ENCODE measurements at regions not wholly inside any gene's neighbourhood (a gene's known extent, or its start where the extent isn't known, plus 50 kb on each side); places are given as distances from the start of the nearest gene placed in this dataset.
A peak's percentile ranks its signal among the peaks of the same experiment; 100 is the strongest.

DNA sequence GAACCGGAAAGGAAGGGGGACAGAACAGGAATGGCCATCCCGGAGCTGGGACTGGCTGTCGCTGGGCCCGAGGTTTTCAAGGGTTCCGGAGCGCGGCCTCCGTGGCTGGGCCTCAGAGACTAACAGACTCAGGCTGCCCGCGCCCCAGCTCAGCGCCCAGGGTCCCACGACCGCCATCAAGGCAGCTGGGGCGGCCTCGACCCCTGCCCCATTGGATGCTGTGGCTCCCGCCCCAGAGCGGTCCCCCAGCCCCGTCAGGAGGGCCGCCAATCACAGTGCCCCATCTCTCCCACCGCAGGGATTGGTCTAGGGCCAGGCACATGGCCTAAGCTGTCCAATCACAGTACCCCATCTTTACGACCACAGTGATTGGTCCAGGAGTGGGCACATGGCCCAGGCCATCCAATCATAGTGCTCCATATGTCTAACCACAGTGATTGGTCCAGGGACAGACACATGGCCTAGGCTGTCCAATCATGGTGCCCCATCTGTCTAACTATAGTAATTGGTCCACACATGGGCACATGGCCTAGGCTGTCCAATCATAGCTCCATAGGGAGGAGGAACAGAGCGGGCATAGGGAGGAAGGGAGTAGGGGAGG, 105.3 kb upstream of the NKX1-1 start:
- peak; percentile 69 for DNase-seq (ENCODE audit: low spot score)

DNA sequence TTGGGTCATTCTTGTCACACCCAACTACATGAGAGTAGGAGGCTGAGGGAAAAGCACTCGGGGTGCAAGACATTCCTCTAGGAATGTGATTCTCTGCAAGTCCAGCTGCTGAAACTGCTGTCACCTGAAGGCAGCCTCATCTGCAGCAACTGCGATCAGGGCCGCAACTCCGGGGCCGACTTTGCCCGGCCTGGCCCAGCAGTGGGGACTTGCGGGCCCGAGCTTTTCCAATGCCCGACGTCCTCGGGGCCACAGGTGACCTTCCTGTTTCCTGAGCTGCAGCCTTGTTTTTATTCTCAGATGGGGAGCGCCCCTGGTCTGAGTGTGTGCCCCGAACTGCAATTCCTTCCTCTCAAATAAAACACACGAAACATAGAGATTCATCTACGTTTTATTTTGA, 104.7 kb upstream of the NKX1-1 start:
- no peak for DNase-seq (ENCODE audit: low spot score)

DNA sequence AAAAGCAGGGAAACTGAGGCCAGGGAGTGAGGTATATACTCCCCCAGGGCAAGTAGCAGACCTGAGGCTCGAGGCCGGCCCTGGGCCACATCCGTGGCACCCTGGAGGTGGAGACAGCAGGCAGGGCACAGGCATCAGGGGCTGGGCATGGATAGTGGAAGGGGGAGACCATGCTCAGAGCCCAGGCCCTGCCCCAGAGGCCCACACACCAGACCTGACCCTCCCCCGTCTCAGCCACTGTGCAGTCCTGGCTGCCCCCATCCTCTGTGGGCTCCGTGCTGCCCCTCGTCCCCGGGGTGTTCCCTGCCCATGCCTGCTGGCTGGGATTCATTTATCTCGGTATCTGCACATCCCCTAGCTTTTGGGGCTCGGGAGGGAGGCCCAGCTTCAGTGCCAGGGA, 103.1 kb upstream of the NKX1-1 start:
- DNase-seq (ENCODE audit: low spot score) = no peak

DNA sequence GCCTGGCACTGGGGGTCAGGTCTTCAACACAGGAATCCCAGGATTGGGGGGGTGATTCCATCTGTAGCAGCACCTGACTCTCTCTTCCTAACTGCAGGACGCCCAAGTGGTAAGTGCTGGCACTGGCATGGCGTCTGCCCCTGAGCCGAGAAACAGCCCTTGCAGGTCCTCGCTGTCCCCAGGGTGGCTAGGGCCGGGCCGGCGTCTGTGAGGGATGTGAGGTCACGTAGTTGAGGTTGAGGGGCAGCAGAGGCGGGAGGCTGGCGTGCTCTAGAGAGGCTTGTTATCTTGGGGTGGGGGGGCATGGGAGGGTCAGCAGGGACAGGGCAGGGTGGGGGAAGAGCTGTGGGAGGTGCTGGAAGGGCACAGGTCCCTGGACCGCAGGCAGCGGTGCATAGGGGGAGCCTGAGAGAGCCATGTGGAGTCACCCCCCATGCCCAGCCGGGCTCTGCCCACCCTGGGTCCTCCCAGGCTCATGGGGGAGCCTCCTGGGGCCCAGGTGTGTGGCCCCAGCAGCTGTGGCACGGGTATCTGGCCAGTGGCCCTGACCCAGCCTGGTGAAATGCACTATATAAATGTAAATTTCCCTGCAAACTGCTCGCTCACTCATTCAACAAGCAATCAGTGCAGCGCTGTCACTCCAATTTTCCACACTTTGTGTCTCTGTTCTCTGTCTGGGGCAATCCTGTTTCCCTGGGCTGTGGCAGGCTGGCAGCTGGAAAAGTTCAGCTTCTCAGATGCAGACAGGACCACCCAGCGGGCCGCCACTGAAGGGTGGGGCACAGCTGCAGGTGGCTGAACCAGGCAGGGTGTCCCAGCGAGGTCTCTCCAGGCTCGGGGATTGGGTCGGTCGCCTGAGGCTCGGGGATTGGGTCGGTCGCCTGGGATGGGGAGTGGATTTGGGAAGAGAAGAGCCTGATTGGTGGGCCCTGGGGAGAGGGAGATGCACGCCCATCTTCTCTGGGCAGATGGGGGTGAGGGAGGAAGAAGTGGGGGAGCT, 102.2 kb upstream of the NKX1-1 start:
- DNase-seq (ENCODE audit: low spot score) = no peak

DNA sequence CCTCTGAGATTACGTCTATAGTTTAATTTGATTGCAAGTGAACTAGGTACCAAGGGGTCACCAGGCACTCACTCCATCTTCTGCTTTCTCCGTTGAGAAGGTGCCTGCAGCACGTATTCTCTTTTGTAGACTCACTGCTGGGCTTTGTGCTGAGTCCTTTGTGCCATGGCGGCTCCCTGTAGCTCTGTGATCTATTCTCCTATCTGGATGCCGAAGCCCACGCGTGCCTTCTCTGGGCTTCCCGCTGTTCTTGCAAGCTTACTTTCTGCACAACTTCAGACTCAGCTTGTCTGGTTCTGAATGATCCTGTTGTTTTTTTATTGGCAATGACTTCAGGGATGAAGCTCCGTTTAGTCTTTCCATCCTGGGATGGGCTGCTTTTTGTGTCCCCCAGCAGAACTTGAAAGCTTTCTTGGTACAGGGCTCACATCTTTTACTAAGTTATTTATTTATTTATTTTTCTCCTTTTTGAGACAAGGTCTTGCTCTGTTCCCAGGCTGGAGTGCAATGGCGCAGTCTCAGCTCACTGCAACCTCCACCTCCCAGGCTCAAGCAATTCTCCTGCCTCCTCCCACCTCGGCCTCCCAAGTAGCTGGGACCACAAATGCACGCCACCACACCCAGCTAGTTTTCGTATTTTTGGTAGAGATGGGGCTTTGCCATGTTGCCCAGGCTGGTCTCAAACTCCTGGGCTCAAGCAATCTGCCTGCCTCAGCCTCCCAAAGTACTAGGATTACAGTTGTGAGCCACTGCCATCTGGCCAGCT, 100.9 kb upstream of the NKX1-1 start:
- no peak for DNase-seq (ENCODE audit: low spot score)

DNA sequence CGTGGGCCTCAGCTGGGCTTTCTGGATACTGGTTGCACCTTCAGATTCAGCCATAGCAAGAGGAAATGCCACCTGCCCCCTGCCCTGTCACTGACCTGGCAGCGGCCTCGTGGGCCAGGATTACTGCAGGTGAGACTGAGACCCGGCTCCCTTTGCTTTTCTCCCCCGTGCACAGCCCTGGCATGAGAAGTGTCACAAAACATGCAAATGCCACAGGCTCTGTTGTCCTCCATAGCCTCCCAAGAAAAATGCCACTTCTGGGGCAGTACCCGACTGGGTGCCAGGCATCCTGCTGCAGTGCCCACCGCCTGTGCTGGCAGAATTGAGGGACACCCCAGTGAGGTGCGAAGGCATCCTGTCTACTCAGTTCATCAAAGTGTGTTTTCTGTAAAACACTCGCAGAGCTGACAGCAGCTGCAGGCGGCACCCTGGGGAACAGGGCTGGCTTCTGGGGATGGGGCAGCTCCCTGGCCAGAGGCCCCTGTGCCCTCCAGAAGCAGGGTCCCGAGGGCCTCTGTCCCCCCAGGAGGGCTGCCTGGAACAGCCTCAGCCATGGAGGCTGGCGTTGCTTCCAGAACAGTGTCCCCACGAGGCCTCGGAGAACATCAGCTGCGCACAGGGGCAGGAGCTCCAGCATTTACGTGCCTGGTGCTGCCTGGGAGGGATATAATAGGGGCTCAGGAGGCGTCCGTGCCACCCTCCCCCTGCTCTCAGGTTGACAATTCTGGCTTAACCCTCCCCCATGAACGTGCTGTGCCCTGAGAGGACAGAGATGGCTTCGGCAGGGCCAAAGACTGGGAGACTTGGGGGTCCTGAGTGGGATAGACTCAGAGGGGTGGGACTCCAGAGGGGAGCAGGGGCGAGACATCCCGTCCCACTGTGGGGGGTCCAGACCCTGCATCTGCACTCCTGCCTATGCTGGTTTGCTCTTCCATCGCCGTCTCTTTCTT, 99.5 kb upstream of the NKX1-1 start:
- DNase-seq (ENCODE audit: low spot score) = no peak

DNA sequence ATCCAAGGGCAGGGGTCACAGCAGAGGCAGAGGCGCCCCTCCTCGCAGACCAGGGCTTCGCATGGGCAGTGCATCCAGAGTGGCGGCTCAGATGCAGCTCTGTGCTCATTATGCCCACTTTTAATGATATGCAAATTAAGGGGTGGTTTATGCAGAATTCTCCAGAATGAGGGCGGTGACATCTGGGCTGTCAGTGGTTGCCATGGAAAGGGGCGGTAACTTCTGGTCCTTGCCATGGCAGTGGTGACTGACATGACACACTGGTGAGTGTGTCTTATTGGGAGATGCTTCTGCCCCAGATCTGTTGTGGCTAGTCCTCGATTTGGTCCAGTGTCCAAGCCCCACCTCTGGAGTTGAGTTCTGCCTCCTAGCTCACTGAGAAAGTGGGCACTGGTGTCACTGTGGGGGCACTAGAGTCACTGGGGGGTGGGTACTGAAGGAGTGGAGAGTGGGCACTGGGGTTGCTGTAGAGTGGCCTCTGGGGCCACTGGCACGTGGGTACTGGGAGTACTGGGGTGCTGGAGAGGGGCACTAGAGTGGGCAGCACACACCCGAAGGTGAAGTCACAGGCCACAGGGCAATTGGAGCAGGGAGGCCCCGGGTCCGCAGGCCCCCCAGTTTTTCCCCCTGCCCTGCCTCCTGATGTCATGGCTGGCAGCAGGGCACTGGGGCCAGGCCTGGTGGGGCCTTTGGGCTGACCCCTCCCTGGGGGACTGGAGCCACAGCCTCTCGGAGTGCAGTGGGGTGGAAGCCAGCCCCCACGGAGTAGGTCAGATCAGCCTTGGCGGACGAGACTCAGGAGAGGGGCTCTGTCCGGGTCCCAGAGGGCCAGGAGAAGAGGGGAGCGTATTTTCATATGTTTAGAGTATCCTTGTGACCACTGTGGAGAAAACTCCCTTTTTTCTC, 98.6 kb upstream of the NKX1-1 start:
- no peak for DNase-seq (ENCODE audit: low spot score)

DNA sequence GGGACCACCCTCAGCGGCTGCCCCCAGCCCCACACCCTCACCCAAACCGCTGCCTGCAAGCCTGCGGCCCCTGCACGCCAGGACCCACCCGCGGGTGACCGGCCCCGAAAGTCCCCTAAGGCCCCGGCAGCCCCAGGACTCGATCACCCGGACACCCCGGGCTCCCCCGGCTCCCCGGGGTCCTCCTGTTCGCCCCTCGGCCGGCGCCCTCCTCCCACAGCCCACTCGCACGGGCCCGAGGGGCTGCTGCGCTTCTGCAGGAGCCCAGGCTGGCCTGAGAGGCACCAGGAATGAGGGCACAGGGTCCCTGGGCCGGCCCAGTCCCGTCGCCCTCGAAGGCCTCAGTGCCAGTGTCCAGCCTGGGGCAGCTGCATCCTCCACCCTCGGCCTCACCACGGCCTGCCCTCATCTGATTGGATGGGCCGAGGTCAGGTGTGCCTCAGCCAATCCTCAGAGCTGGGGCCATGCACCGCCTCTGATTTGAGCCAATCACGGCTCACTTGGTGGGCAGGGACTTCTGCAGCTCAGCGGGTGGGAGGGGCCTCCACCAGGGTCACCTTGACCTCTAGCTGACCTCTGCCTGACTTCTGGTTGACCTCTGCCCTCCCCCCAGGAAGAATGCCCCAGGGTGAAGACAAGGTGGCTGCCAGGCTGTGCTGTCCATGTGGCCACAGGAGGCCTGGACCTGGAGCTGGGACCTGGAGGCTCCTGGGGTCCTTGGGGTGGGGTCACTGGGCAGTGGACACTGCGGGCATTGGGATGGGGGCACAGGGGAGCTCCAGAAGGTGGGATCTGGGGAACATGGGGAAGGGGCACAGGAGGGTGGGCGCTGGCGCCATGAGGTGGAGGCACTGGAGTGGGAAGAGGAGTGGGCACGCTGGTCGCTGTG, 97.6 kb upstream of the NKX1-1 start:
- DNase-seq (ENCODE audit: low spot score) = no peak

DNA sequence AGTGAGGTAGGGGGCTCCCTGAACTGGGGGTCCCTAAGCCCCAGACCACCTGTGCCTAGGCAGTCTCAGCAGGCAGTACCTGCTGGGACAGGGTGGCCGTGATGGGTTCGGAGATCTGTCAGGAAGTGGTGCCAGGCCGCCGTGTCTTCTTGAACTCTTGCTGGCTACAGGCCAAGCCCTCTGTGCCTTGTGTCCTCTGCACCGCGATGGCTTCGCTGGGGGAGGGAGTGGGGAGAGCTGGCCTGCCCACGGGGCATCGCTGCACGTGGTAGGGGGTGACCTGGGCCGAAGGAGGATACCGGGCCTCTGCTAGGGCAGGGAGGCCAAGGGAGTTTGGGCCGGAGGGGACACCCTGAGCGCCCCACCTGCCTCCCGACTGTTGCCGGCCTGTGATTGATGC, 96.7 kb upstream of the NKX1-1 start:
- DNase-seq (ENCODE audit: low spot score) = no peak

DNA sequence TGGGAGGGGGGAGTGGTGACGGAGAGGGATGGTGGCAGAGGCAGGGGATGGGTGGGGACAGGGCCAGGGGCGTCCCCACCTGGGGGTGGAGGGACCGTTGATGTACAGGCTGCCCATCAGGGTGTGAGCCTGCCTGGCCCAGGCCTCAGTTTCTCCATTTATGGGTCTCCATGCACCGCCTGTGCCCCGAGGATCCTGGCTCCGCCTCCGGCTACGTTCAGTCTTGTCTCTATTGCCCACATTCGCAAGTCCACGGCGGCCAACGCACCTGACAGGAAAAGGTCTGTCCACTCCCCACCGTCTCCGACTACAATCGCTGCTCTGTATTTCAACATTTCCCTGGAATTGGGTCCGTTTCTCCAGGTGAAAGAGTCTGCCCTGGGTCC, 96.3 kb upstream of the NKX1-1 start:
- DNase-seq (ENCODE audit: low spot score) = no peak

DNA sequence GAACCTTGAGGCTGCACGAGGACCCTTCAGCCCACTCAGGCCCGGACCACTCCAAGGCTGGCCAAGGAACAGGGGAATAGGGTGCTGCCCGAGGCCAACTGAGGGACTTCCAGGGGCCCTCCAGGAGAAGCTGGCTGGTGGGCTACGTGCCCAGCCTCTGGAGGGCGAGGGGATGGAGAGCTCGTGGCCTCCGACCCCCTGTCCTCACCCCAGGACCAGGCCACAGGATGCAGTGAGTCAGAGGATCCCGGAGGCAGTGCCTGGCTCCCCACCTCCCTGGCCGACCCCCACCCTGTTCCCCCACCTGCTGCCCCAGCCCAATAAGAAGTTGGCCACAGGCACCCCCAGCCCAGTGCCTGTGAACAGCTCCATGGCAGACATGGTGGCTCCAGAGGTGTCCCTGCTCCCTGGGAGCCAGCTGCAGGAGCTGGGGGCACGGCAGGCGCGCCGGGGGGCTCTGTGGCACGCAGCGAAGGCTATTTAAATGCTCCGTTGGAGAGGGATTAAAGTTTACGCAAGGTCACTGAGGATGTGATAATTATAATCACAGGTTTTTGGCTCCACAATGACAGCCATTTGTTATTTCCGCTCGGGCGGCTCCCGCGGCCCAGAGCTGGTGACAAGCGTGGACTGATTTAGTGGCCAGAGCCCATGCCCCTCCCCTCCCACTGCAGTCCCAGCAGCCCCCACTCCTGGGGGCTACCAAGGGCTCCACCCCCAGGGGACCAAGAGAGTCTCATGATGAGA, 95.7 kb upstream of the NKX1-1 start:
- DNase-seq (ENCODE audit: low spot score) = no peak

DNA sequence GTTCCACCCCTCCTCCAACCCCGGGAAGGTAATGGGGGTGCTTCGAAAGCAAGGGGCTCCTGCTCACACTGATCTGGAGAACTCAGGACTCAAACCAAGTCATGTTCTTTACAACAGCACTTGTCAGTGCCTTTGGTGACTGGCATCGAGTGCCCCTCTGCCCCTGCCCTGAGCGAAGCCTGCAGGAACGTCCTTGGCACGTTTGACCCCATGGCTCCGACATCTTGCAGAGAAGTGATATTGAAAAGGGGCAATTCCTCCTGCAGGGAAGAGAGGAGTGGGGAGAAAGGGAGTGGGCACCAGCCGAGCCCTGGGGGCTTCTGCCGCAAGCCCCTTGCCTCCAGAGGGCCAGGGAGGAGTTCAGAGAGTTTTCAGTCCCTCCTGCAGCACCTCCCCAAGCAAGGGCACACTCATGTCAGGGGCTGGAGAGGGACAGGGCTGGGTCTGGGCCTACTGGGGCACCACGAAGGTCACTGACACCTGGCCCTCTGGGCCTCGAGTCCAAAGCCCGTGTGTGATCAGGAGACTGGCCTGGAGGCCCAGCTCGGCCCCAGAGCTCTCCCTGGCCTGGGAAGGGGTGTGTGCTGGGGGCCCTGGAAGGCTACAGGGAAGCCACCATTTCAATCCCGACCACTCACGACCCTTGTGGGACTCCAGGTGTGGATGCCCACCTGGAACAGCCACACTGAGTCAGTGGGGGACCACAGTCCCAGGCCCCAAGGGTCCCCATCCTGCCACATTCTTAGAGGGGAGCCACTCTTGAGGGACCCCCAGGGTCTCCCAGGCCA, 94.9 kb upstream of the NKX1-1 start:
- DNase-seq (ENCODE audit: low spot score) = no peak

DNA sequence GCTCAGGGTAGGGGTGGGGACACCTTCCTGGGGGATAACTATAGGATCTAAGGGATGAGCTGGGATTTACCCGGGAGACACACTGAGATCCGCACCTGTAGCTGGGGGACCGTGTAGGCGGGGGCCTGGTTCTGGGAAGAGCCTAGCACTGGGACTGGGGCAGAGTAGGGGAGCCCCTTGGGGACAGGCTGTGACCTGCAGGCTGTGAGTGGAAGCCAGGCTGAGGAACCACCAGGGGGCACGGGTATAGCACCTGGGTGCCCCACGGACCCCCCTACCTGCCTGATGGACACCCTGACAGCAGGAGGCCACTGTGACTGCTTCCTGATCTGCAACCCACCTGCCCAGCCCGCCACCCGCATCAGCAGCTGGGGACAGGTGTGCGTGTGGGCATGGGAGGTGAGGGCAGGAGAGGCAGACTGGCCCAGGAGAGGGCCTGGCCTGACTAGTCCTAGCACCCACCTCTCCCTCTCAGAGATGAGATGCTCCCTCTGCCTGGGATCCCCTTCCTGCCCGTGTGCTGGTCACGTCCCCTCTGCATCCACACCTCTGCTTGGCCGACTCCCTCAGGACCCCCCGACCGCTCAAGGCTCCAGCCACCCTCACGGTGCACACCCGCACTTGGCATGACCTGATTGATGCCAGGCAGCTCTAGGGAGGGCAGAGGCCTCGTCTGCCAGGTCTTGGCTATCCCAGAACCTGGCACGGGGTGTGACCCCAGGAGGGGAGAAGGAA, 94.2 kb upstream of the NKX1-1 start:
- no peak for DNase-seq (ENCODE audit: low spot score)

DNA sequence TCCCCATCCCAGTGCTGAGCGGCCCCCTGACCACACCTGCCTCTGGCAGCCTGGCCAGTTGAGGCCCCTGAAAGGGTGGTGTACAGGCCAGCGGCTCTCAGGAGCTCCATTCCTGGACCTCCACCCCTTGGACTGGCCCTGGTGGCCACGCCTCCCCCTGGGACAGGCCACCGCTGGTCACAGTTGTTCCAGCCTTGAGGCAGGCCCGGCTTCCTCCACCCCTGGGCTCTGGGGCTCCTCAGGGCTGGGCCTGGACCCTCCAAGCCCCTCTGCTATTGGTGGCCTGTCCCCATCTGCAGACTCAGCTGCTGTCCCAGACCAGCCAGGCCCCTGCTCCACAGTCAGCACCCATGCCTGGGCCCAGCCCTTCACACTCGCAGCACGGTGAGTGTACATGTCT, 93.2 kb upstream of the NKX1-1 start:
- no peak for DNase-seq (ENCODE audit: low spot score)

DNA sequence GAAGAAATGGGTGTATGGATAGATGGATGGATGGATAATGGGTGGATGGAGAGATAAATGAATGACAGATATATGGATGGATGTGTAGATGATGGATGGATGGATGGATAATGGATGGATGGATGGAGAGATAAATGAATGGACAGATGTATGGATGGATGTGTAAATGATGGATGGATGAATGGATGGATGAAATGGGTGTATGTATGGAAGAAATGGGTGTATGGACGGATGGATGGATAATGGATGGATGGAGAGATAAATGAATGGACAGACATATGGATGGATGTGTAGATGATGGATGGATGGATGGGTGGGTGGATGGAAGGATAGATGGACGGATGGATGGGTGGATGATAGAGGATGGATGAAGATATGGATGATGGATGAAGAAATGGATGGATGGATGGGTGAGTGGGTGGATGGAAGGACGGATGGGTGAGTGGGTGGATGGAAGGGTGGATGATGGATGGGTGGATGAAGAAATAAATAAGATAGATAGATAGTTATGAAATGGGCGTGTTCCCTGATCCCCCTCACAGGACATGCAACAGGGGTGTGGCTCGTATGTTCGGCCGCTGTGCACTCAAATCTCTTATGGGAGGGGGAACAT, 91.1 kb upstream of the NKX1-1 start:
- DNase-seq (ENCODE audit: low spot score) = no peak

DNA sequence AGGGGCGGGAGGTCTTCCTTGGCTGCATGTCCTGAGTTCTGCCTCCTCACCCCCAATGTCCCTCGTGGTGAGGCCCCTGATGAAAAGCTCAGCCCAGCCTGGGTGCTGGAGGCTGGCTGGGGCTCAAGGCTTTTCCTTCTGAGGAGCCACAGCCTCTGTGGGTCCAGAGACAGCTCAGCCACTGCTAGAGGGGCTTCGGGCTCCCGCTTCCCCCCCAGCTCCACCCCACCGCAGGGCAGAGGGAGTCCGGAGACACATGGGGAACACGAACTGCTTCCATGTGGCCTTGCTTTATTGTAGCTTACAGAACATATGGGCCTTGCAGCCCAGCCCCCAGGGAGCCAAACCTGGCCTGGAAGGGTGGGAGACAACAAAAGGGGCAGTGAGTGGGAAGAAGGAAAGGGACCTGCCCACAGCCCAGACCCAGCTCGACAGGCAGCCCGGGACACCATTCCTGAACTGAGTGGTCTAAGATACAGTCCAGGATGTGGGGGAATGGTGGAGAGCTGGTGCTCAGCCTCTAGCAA, 89.9 kb upstream of the NKX1-1 start:
- DNase-seq (ENCODE audit: low spot score) = no peak

Data from putamen (tissue), 1 donor.